Kidney (tissue), 13 donors: ENCODE measurements at regions not wholly inside any gene's neighbourhood (a gene's known extent, or its start where the extent isn't known, plus 50 kb on each side); places are given as distances from the start of the nearest gene placed in this dataset.

Experiments used
- DNase-seq, 5 donors: peaks; one replicate each; pipeline ENCODE4 v3.0.0-alpha.2; 2013 to 2020
- FAIRE-seq: peaks from 2 replicates; lab custom pipeline; 2012; peaks lifted over from hg19 to GRCh38; lab: Jason Lieb, UNC
- H3K27ac ChIP-seq, 2 donors: one replicate each; pipeline ENCODE4 v1.7.0; 2013; ENCODE audit warnings: low read depth in 2 of 2, low read length in 2 of 2, inconsistent platforms in 1 of 2
- H3K27me3 ChIP-seq: one replicate; pipeline ENCODE4 v1.7.1; 2013; ENCODE audit warnings: low read length, inconsistent platforms; ENCODE audit not compliant: control insufficient read depth, insufficient read depth
- H3K36me3 ChIP-seq, 3 donors: one replicate each; pipeline versions ENCODE4 v1.7.0 to v1.7.1; 2013; ENCODE audit warnings: low read length in 3 of 3, control low read depth in 1 of 3, inconsistent platforms in 1 of 3; ENCODE audit not compliant: insufficient read depth in 3 of 3, control insufficient read depth in 2 of 3
- H3K4me1 ChIP-seq, 3 donors: one replicate each; pipeline versions ENCODE4 v1.7.0 to v1.7.1; 2013; ENCODE audit warnings: low read length in 3 of 3, inconsistent platforms in 1 of 3, low read depth in 1 of 3; ENCODE audit not compliant: control insufficient read depth in 2 of 3, insufficient read depth in 2 of 3
- H3K4me3 ChIP-seq, 3 donors: one replicate each; pipeline versions ENCODE4 v1.7.0 to v1.8.1; 2013; ENCODE audit warnings: low read length in 3 of 3, control low read depth in 1 of 3, inconsistent platforms in 1 of 3
- H3K9ac ChIP-seq, 3 donors: one replicate each; pipeline versions ENCODE4 v1.7.0 to v1.7.1; 2013; ENCODE audit warnings: low read length in 3 of 3, control low read depth in 1 of 3, inconsistent platforms in 1 of 3
- H3K9me3 ChIP-seq, 3 donors: one replicate each; pipeline versions ENCODE4 v1.7.0 to v1.7.1; 2013; ENCODE audit warnings: low read length in 3 of 3, control low read depth in 1 of 3, inconsistent platforms in 1 of 3; ENCODE audit not compliant: control insufficient read depth in 2 of 3, insufficient read depth in 1 of 3
- CTCF ChIP-seq: IDR thresholded peaks from 3 replicates; pipeline ENCODE4 v1.5.1; 2012; ENCODE audit warnings: mild to moderate bottlenecking, moderate library complexity, borderline replicate concordance; ENCODE audit not compliant: insufficient read depth; ENCODE audit errors: extremely low read depth
- intact Hi-C: fragments of 100-400 bp; cut with DNase I; formaldehyde crosslinking; loops from one replicate; pipeline ENCODE4 v1.11.1; 2022
- donor health status: control.
- donor health status: control.
- donor health status: control.
- donor health status: control.
- donor health status: control.
- donor health status: DM: yes; HTN: yes; CAD: no.
- donor health status: Normal renal cell carcinoma (clear cell type).

GRCh38 chr2:200748779-200749178 is 62.9 kb upstream of the BZW1 start:
- Histone ChIP-seq H3K27me3 (no peaks in the 10 kb centered on the region), H3K4me1 (peaks cover 3 to 8% (median 7%) of the 10 kb centered on the region in 3 donors), H3K9me3 (no peaks in the 10 kb centered on the region), H3K4me3 (no peak overlapping the region), H3K9ac (no peak overlapping the region), H3K27ac (no peak overlapping the region), H3K36me3 (no peaks in the 10 kb centered on the region)
- no peak for TF ChIP-seq CTCF
- no peak for FAIRE-seq
- intact Hi-C loops, result no loop called here
- DNase-seq, result no peak

GRCh38 chr2:200749631-200750322 is 61.9 kb upstream of the BZW1 start:
- Histone ChIP-seq H3K4me3 (no peak overlapping the region), H3K4me1 (peaks cover 3 to 8% (median 7%) of the 10 kb centered on the region in 3 donors), H3K36me3 (no peaks in the 10 kb centered on the region), H3K9me3 (no peaks in the 10 kb centered on the region), H3K9ac (no peak overlapping the region), H3K27me3 (no peaks in the 10 kb centered on the region), H3K27ac (no peak overlapping the region)
- FAIRE-seq (no peak), DNase-seq (no peak)
- intact Hi-C loops, result no loop called here
- no peak for TF ChIP-seq CTCF

GRCh38 chr2:200750323-200750910 is 61.3 kb upstream of the BZW1 start:
- FAIRE-seq, result no peak
- Histone ChIP-seq H3K27me3 (no peaks in the 10 kb centered on the region), H3K4me1 (peaks cover 3 to 8% (median 7%) of the 10 kb centered on the region in 3 donors), H3K36me3 (no peaks in the 10 kb centered on the region), H3K4me3 (no peak overlapping the region), H3K9ac (no peak overlapping the region), H3K9me3 (no peaks in the 10 kb centered on the region), H3K27ac (no peak overlapping the region)
- no peak for TF ChIP-seq CTCF
- no peak for DNase-seq
- intact Hi-C loops, result no loop called here
